ENCODE measurements at regions not wholly inside any gene's neighbourhood (a gene's known extent, or its start where the extent isn't known, plus 50 kb on each side); places are given as distances from the start of the nearest gene placed in this dataset.

DNA sequence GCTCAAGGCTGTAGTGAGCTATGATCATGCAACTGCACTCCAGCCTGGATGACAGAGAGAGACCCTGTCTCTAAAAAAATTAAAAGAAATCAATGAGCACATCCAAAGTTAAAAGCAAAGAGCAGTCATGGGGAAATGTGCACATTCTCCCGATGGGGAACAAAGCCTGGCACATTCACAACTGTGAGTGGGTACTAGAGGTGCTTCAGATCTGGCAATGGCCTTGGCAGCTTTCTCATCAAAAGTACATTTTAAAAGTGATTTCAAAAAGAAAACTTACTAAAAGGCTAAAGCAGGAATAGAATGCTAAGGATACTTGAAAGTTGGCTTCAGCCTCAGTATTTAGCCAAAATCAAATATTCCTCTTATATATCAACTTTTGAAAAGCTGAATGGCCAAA is 145.9 kb upstream of the MAOA start:
- Histone ChIP-seq H3K4me1 (ENCODE audit: control insufficient read depth in 4 of 4, insufficient read depth in 4 of 4, low read length in 3 of 4) (no peaks in the 10 kb centered on the region), H3K27me3 (ENCODE audit: control insufficient read depth in 4 of 4, insufficient read depth in 4 of 4, low read length in 3 of 4) (peaks cover 0 to 3% (median 0%) of the 10 kb centered on the region in 4 donors), H3K4me3 (ENCODE audit: low read depth in 1 of 3, low read length in 3 of 3) (no peak overlapping the region), H3K27ac (ENCODE audit: low read depth in 1 of 2, low read length in 2 of 2) (no peak overlapping the region), H3K36me3 (ENCODE audit: control insufficient read depth in 4 of 4, insufficient read depth in 3 of 4, low read depth in 1 of 4, low read length in 3 of 4) (no peaks in the 10 kb centered on the region), H3K9ac (ENCODE audit: low read depth in 1 of 2, low read length in 2 of 2) (no peak overlapping the region), H3K9me3 (ENCODE audit: control insufficient read depth in 4 of 4, low read length in 3 of 4) (peaks cover 0 to under 1% (median 0%) of the 10 kb centered on the region in 4 donors)
- no peak for TF ChIP-seq TAF1 (conservative IDR thresholded peaks at IDR 0.05)
- no peak for TF ChIP-seq FOXA1 (IDR thresholded peaks at IDR 0.05)
- TF ChIP-seq YY1 (IDR thresholded peaks at IDR 0.05), result no peak
- TF ChIP-seq SP1 (IDR thresholded peaks at IDR 0.05), result no peak
- no peak for TF ChIP-seq FOXA2 (IDR thresholded peaks at IDR 0.05)
- no peak for TF ChIP-seq GABPA (IDR thresholded peaks at IDR 0.05 in 1 of 2, conservative IDR thresholded peaks at IDR 0.05 in 1 of 2)
- TF ChIP-seq, protein P1, sequence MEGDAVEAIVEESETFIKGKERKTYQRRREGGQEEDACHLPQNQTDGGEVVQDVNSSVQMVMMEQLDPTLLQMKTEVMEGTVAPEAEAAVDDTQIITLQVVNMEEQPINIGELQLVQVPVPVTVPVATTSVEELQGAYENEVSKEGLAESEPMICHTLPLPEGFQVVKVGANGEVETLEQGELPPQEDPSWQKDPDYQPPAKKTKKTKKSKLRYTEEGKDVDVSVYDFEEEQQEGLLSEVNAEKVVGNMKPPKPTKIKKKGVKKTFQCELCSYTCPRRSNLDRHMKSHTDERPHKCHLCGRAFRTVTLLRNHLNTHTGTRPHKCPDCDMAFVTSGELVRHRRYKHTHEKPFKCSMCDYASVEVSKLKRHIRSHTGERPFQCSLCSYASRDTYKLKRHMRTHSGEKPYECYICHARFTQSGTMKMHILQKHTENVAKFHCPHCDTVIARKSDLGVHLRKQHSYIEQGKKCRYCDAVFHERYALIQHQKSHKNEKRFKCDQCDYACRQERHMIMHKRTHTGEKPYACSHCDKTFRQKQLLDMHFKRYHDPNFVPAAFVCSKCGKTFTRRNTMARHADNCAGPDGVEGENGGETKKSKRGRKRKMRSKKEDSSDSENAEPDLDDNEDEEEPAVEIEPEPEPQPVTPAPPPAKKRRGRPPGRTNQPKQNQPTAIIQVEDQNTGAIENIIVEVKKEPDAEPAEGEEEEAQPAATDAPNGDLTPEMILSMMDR (IDR thresholded peaks at IDR 0.05; ENCODE audit: low read depth, low read length, missing input control), result no peak
- TF ChIP-seq HNF4A (conservative IDR thresholded peaks at IDR 0.05), result no peak
- TF ChIP-seq, protein P2, sequence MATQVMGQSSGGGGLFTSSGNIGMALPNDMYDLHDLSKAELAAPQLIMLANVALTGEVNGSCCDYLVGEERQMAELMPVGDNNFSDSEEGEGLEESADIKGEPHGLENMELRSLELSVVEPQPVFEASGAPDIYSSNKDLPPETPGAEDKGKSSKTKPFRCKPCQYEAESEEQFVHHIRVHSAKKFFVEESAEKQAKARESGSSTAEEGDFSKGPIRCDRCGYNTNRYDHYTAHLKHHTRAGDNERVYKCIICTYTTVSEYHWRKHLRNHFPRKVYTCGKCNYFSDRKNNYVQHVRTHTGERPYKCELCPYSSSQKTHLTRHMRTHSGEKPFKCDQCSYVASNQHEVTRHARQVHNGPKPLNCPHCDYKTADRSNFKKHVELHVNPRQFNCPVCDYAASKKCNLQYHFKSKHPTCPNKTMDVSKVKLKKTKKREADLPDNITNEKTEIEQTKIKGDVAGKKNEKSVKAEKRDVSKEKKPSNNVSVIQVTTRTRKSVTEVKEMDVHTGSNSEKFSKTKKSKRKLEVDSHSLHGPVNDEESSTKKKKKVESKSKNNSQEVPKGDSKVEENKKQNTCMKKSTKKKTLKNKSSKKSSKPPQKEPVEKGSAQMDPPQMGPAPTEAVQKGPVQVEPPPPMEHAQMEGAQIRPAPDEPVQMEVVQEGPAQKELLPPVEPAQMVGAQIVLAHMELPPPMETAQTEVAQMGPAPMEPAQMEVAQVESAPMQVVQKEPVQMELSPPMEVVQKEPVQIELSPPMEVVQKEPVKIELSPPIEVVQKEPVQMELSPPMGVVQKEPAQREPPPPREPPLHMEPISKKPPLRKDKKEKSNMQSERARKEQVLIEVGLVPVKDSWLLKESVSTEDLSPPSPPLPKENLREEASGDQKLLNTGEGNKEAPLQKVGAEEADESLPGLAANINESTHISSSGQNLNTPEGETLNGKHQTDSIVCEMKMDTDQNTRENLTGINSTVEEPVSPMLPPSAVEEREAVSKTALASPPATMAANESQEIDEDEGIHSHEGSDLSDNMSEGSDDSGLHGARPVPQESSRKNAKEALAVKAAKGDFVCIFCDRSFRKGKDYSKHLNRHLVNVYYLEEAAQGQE (IDR thresholded peaks at IDR 0.05), result no peak
- no peak for TF ChIP-seq HNF4G (IDR thresholded peaks at IDR 0.05)
- no peak for DNase-seq (ENCODE audit: low spot score)
- 85% methylated on average over 1 of the region's 1 CpG for WGBS

DNA sequence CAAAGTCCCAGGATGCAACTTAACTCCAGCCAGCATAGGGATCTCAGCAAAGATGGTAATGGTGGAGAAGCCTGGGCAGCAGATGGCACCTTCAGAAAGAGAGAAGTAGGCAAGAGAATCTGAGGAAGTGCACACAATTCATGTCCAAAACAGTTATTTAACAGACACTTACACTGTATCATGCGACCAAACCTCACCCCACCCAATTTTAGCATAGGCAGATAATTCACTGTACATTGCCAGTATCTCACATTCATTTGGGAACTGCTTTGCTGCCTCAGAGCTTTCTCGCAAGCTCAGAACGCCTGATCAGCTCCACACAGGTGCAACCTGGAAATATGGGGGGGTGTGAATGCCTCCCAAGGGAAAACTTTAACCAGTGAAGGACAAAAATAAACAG is 143.0 kb upstream of the MAOA start:
- Histone ChIP-seq H3K36me3 (ENCODE audit: control insufficient read depth in 4 of 4, insufficient read depth in 3 of 4, low read depth in 1 of 4, low read length in 3 of 4) (no peaks in the 10 kb centered on the region), H3K9ac (ENCODE audit: low read depth in 1 of 2, low read length in 2 of 2) (no peak overlapping the region), H3K4me3 (ENCODE audit: low read depth in 1 of 3, low read length in 3 of 3) (no peak overlapping the region), H3K27me3 (ENCODE audit: control insufficient read depth in 4 of 4, insufficient read depth in 4 of 4, low read length in 3 of 4) (no peaks in the 10 kb centered on the region), H3K27ac (ENCODE audit: low read depth in 1 of 2, low read length in 2 of 2) (no peak overlapping the region), H3K9me3 (ENCODE audit: control insufficient read depth in 4 of 4, low read length in 3 of 4) (peaks cover 0 to 3% (median 0%) of the 10 kb centered on the region in 4 donors), H3K4me1 (ENCODE audit: control insufficient read depth in 4 of 4, insufficient read depth in 4 of 4, low read length in 3 of 4) (no peaks in the 10 kb centered on the region)
- no peak for TF ChIP-seq RAD21 (IDR thresholded peaks at IDR 0.05)
- TF ChIP-seq, protein P1 (IDR thresholded peaks at IDR 0.05; ENCODE audit: low read depth, low read length, missing input control), result no peak
- 87% methylated on average over 3 of the region's 3 CpGs for WGBS
- no peak for DNase-seq (ENCODE audit: low spot score)

Measured in liver (tissue), 8 donors.